ENCODE measurements at regions not wholly inside any gene's neighbourhood (a gene's known extent, or its start where the extent isn't known, plus 50 kb on each side); places are given as distances from the start of the nearest gene placed in this dataset.
"Not testable (repeated sequence)": the region's sequence is repeated elsewhere in the genome, so short reads cannot be mapped to it uniquely, and the experiment has no call there.

GRCh38 chr5:108508979-108509378, 127.1 kb upstream of the FBXL17 start:
- H3K4me1 ChIP-seq, result no peaks in the 10 kb centered on the region
- TF ChIP-seq CTCF (IDR thresholded peaks at IDR 0.05) (no peak), POLR2AphosphoS5 (IDR thresholded peaks at IDR 0.05; ENCODE audit: insufficient read depth in 1 of 2, low read depth in 1 of 2) (no peak), POLR2A (IDR thresholded peaks at IDR 0.05) (no peak)
- no peaks in the 10 kb centered on the region for H3K27me3 ChIP-seq
- intact Hi-C loops (cut with DNase I), result no loop called here
- H3K4me3 ChIP-seq, result no peak overlapping the region
- H3K36me3 ChIP-seq, result no peaks in the 10 kb centered on the region
- no peaks in the 10 kb centered on the region for H3K9me3 ChIP-seq
- no peak for DNase-seq (ENCODE audit: extremely low spot score in 2 of 2)
- H3K27ac ChIP-seq, result no peak overlapping the region

- no peak for DNase-seq (ENCODE audit: extremely low spot score in 2 of 2)
- no peaks in the 10 kb centered on the region for H3K36me3 ChIP-seq
- no peaks in the 10 kb centered on the region for H3K9me3 ChIP-seq
- H3K27ac ChIP-seq, result no peak overlapping the region
- intact Hi-C loops (cut with DNase I), result no loop called here
- H3K27me3 ChIP-seq, result no peaks in the 10 kb centered on the region
- no peak overlapping the region for H3K4me3 ChIP-seq
- no peak for TF ChIP-seq CTCF (IDR thresholded peaks at IDR 0.05)
- no peak for TF ChIP-seq POLR2AphosphoS5 (IDR thresholded peaks at IDR 0.05; ENCODE audit: insufficient read depth in 1 of 2, low read depth in 1 of 2)
- TF ChIP-seq POLR2A (IDR thresholded peaks at IDR 0.05), result no peak
- no peaks in the 10 kb centered on the region for H3K4me1 ChIP-seq
These were observed 125.7 kb upstream of the FBXL17 start for GRCh38 chr5:108507631-108508030.

- Histone ChIP-seq H3K9me3 (no peaks in the 10 kb centered on the region), H3K4me3 (no peak overlapping the region), H3K4me1 (no peaks in the 10 kb centered on the region), H3K27me3 (no peaks in the 10 kb centered on the region), H3K36me3 (no peaks in the 10 kb centered on the region), H3K27ac (no peak overlapping the region)
- DNase-seq (ENCODE audit: extremely low spot score in 2 of 2), result no peak
- intact Hi-C loops (cut with DNase I), result no loop called here
- TF ChIP-seq POLR2A (IDR thresholded peaks at IDR 0.05), result no peak
- no peak for TF ChIP-seq CTCF (IDR thresholded peaks at IDR 0.05)
- no peak for TF ChIP-seq POLR2AphosphoS5 (IDR thresholded peaks at IDR 0.05; ENCODE audit: insufficient read depth in 1 of 2, low read depth in 1 of 2)
These were observed 123.7 kb upstream of the FBXL17 start for GRCh38 chr5:108505608-108506007.

GRCh38 chr5:108504974-108505373, 123.1 kb upstream of the FBXL17 start:
- H3K9me3 ChIP-seq, result no peaks in the 10 kb centered on the region
- no peak for DNase-seq (ENCODE audit: extremely low spot score in 2 of 2)
- no peak overlapping the region for H3K4me3 ChIP-seq
- H3K27ac ChIP-seq, result no peak overlapping the region
- intact Hi-C loops (cut with DNase I), result no loop called here
- no peak for TF ChIP-seq POLR2AphosphoS5 (IDR thresholded peaks at IDR 0.05; ENCODE audit: insufficient read depth in 1 of 2, low read depth in 1 of 2)
- TF ChIP-seq POLR2A (IDR thresholded peaks at IDR 0.05), result no peak
- TF ChIP-seq CTCF (IDR thresholded peaks at IDR 0.05), result no peak
- H3K27me3 ChIP-seq, result no peaks in the 10 kb centered on the region
- no peaks in the 10 kb centered on the region for H3K36me3 ChIP-seq
- no peaks in the 10 kb centered on the region for H3K4me1 ChIP-seq

- Histone ChIP-seq H3K36me3 (no peaks in the 10 kb centered on the region), H3K27ac (no peak overlapping the region), H3K9me3 (no peaks in the 10 kb centered on the region), H3K4me3 (no peak overlapping the region), H3K27me3 (no peaks in the 10 kb centered on the region), H3K4me1 (no peaks in the 10 kb centered on the region)
- intact Hi-C loops (cut with DNase I), result no loop called here
- DNase-seq (ENCODE audit: extremely low spot score in 2 of 2), result no peak
- TF ChIP-seq POLR2AphosphoS5 (IDR thresholded peaks at IDR 0.05; ENCODE audit: insufficient read depth in 1 of 2, low read depth in 1 of 2) (no peak), CTCF (IDR thresholded peaks at IDR 0.05) (no peak), POLR2A (IDR thresholded peaks at IDR 0.05) (no peak)
These were observed 122.1 kb upstream of the FBXL17 start for GRCh38 chr5:108503986-108504385.

- intact Hi-C loops (cut with DNase I); H3K9me3 ChIP-seq; H3K27ac ChIP-seq; H3K4me3 ChIP-seq; H3K27me3 ChIP-seq; H3K36me3 ChIP-seq; H3K4me1 ChIP-seq; DNase-seq (ENCODE audit: extremely low spot score in 2 of 2): not testable (repeated sequence)
These were observed 113.7 kb upstream of the FBXL17 start for GRCh38 chr5:108495615-108496014.

Measured in vagina (tissue), 2 donors.